HPDE6-E6E7 (cell line): ENCODE measurements at regions not wholly inside any gene's neighbourhood (a gene's known extent, or its start where the extent isn't known, plus 50 kb on each side); places are given as distances from the start of the nearest gene placed in this dataset.
A peak's percentile ranks its signal among the peaks of the same experiment; 100 is the strongest.

ENCODE experiments used
- DNase-seq: peaks from one replicate; pipeline ENCODE4 v3.0.0; 2011; ENCODE audit warnings: missing footprints; ENCODE audit errors: extremely low spot score

DNA sequence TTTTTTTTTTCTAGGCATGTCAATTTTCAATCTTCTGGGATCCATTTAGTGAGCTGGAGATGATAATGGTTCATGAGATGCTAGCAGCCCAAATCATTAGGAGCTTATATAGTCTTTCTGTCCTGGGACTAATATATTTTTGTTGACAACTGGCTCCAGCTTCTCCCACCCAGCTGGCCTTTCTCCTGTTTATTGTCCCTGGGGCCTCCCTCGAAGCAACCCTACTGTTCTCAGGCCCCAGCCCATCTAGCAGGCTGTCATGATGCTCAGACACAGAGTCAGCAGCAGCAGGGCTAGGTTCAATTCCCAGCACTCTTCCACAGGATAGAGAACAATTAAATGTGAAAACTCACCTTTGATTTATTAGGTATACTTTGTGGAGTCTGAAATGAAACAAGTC is 127.6 kb upstream of the MID1 start:
- no peak for DNase-seq

DNA sequence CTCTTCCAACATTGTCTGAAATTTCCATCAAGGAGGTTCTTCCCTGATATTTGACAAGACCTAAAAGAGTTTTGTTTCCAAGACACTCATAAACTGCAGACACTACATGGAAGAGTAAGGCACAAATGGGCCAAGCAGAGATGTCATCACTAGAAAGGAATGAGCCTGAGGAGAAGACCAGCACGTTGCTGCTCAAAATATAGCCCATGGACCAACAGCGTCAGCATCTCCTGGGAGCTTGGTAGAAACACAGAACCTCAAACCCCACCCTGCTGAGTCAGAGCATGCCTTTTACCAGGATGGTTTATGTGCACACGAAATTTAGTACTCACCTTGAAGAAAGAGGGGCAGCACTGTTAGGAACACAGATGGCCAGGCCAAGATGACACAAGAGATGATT is 128.7 kb upstream of the MID1 start:
- DNase-seq, result no peak

GRCh38 chrX:10750581-10750980 is 130.2 kb upstream of the MID1 start:
- no peak for DNase-seq

GRCh38 chrX:10753116-10753515 is 132.7 kb upstream of the MID1 start:
- no peak for DNase-seq

GRCh38 chrX:10754445-10754844 is 134.1 kb upstream of the MID1 start:
- no peak for DNase-seq

GRCh38 chrX:10755439-10756334 is 135.3 kb upstream of the MID1 start:
- DNase-seq, result no peak

DNA sequence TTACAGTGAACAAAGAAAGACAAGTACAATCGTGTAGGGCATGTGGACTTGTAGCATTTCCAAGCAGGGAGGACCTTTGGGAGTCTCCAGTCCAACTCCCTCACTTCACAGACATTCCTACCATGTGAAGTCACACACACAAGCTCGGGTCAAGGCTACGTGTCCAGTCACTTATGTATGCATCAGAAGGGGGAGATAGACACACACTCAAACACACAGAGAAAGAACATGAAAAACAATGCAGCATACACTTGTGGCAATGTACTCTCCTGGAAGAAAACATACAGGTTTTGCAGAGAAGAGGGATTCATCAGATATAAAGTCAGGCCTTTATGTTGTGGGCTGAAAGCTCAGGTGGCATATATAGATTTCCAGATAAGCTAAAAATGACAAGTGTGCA is 136.1 kb upstream of the MID1 start:
- DNase-seq, result peak; percentile 33

GRCh38 chrX:10759141-10759799 is 138.9 kb upstream of the MID1 start:
- DNase-seq, result no peak

DNA sequence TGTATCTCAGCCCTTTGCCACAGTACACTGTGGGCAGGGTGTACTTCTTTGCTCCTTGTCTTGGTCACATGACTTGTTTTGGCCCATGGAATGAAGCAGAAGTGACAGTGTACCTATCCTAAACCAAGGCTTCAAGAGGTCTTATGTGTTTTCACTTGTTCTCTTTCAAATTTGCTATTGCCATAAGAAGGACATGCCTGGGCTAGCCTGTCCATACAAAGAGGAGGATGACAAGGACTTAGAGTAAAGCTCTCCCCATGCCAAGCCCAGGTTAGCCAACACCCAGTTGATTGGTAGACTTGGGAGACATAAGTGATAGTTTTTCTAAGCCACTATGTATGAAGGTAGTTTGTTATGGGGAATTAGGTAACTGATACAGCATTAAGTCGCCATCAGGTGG is 141.1 kb upstream of the MID1 start:
- DNase-seq, result no peak

- peak; percentile 15 for DNase-seq
Observed at GRCh38 chrX:10769195-10769594, 148.8 kb upstream of the MID1 start.

DNA sequence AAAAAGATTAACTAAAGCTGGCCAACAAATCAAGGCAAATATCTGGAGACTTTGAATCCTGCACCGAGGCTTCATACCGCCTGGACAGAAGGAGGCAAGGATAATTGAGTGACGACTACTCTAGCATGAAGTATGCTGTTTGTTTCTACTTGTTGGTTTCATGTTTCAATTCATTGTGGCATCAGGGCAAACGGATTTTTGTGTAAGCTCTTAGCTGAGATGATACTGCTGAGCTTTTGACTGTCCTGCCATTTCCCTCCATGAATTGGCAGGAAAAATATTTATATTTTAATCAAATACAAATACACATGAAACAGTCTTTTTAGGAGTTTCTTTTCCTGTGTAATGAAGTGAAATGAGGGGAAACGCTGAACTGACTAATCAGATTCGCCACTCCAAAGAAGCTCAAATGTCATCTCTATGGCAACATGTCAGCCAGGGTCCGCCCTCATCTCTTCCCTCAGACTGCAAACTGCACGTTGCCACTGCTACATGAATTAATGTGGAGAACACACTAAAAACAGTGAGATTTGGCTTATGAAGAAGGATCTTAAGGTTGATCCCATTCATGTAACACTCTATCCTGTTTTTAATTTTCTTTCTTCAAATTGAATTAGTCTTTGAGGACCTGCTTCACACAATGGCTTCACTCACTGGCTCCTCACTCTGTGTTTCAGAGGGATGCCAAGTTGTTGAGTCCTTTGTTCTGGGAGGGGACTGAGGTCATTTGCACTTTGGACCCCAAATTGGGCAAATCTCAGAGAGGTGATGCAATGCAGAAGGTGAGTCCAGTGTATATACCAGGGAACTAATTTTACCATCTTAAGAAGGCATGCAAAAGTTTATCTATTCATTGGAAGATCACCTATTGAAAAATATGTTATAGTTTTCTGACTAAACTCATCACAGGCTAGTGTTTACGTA is 149.6 kb upstream of the MID1 start:
- no peak for DNase-seq

DNA sequence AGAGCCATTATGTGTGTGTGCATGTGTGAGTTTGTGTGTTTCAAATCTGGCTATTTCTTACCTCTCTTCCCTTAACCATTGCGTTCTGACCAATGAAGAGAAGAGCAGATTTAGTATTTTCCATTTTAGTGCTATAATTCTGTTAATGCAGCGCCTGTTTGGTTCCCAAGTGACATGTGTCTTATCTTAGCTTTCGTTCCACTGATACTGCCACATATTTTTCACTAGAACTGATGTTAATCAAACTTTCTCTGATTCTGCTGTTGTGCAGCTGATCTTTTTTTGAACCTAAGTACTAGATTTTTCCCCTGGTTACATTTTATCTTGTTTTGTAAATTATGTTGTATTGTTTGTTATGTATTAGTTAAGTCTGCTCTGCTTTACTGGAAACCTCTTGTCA is 152.9 kb upstream of the MID1 start:
- DNase-seq, result no peak

DNA sequence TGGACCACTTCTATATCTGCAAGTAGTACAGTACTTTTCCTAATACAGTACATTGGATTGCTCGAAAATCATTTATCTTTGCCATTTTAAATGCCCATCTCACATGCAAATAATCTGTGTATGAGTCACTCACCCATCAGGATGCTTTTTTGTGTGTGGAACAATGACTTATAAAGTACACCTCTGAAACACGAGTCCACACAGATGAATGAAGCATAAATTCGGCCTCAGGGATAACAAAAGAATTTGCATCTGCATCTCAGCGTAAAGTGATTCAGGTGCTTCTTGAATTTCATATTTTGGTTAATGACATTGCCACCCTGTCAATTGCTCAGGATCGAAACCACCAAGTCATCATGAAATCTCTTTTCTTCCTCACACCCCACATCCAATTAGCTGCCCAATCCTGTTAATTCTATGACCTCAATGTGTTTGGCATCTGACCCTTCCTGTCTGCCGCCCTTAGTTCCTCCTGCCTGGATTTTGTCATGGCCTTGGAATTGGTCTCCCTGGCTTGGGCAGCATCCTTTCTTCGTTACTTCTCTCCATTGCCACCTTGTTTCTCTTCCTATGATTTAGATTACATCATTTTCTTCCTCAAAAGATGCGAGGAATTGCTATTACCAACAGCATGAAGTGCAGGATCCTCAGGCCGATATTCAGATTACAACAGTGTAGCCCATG is 161.6 kb upstream of the MID1 start:
- DNase-seq, result no peak

DNA sequence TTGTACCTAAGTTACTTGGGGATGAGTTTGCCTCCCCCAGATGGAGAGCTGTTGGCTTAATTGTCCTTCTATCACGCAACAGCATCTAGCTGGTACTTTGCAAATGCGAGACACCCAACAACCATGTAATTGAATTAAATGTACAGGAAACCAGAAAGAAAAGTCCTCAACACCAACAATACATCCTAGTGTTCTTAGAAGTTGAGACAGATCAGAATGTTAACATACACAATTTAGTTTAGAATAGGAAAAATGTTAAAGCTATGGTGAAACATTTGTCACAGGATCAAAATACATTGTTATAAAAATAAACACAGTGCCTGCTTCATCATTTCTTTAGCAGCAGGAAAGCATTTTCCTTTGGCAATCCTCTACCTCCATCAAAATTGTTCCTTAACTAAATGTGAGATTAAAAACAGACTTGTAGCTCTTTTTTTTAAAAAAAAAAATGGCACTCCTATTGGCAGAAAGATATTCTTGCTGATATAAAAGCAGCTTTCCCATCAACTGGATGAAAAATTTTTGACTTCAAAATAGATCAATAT is 163.1 kb upstream of the MID1 start:
- DNase-seq, result no peak

- no peak for DNase-seq
Observed at GRCh38 chrX:10787264-10787663, 166.9 kb upstream of the MID1 start.

- no peak for DNase-seq
Observed at GRCh38 chrX:10794203-10794630, 173.8 kb upstream of the MID1 start.

GRCh38 chrX:10795721-10796120 is 175.3 kb upstream of the MID1 start:
- no peak for DNase-seq

GRCh38 chrX:10797466-10797865 is 177.1 kb upstream of the MID1 start:
- DNase-seq, result no peak

- no peak for DNase-seq
Observed at GRCh38 chrX:10798041-10798440, 177.7 kb upstream of the MID1 start.

GRCh38 chrX:10800796-10801195 is 180.4 kb upstream of the MID1 start:
- DNase-seq, result no peak

- DNase-seq, result no peak
Observed at GRCh38 chrX:10811111-10811510, 190.7 kb upstream of the MID1 start.
